ENCODE measurements at regions not wholly inside any gene's neighbourhood (a gene's known extent, or its start where the extent isn't known, plus 50 kb on each side); places are given as distances from the start of the nearest gene placed in this dataset.
"Not testable (repeated sequence)": the region's sequence is repeated elsewhere in the genome, so short reads cannot be mapped to it uniquely, and the experiment has no call there.

DNA sequence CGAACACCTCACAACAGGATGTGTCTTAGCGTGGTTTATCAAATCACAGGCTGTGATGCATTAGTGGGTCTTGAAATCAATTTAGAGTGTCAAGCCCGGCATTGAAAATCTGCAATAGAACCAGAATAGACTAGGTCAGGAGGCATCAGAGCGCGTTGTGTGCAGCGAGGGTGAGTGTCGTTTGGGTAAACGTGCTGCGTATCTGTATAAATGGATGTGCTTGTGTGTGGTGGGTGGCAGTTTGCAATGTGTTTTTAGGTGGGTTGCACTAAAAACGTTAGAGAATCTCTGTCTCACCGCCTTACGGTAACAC, 121.0 kb upstream of the SULF2 start:
- intact Hi-C loops (cut with DNase I; ENCODE audit: low total_unique reads) = no loop called here
- TF ChIP-seq, protein P1, sequence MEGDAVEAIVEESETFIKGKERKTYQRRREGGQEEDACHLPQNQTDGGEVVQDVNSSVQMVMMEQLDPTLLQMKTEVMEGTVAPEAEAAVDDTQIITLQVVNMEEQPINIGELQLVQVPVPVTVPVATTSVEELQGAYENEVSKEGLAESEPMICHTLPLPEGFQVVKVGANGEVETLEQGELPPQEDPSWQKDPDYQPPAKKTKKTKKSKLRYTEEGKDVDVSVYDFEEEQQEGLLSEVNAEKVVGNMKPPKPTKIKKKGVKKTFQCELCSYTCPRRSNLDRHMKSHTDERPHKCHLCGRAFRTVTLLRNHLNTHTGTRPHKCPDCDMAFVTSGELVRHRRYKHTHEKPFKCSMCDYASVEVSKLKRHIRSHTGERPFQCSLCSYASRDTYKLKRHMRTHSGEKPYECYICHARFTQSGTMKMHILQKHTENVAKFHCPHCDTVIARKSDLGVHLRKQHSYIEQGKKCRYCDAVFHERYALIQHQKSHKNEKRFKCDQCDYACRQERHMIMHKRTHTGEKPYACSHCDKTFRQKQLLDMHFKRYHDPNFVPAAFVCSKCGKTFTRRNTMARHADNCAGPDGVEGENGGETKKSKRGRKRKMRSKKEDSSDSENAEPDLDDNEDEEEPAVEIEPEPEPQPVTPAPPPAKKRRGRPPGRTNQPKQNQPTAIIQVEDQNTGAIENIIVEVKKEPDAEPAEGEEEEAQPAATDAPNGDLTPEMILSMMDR (IDR thresholded peaks at IDR 0.05) = no peak
- no peak for TF ChIP-seq POLR2A (IDR thresholded peaks at IDR 0.05)

GRCh38 chr20:47905628-47906347, 120.5 kb upstream of the SULF2 start:
- TF ChIP-seq, protein P1 (IDR thresholded peaks at IDR 0.05) = no peak
- TF ChIP-seq POLR2A (IDR thresholded peaks at IDR 0.05) = no peak
- no peaks in the 10 kb centered on the region for H3K27me3 ChIP-seq
- intact Hi-C loops (cut with DNase I; ENCODE audit: low total_unique reads) = no loop called here
- no peaks in the 10 kb centered on the region for H3K9me3 ChIP-seq
- no peak overlapping the region for H3K4me3 ChIP-seq
- H3K36me3 ChIP-seq = no peaks in the 10 kb centered on the region
- DNase-seq = no peak
- no peak overlapping the region for H3K27ac ChIP-seq
- H3K4me1 ChIP-seq = no peaks in the 10 kb centered on the region

More for the DNA sequence above, 121.0 kb upstream of the SULF2 start:
- H3K27ac ChIP-seq = no peak overlapping the region
- H3K4me1 ChIP-seq = no peaks in the 10 kb centered on the region
- no peaks in the 10 kb centered on the region for H3K9me3 ChIP-seq
- H3K4me3 ChIP-seq = no peak overlapping the region
- DNase-seq = no peak
- H3K36me3 ChIP-seq = no peaks in the 10 kb centered on the region
- no peaks in the 10 kb centered on the region for H3K27me3 ChIP-seq

- H3K36me3 ChIP-seq; H3K4me1 ChIP-seq; H3K27me3 ChIP-seq; intact Hi-C loops (cut with DNase I; ENCODE audit: low total_unique reads); H3K9me3 ChIP-seq; H3K27ac ChIP-seq; H3K4me3 ChIP-seq; DNase-seq: not testable (repeated sequence)
Measured at GRCh38 chr20:47903009-47903408, 117.7 kb upstream of the SULF2 start.

- not testable (repeated sequence) for H3K27ac ChIP-seq, H3K36me3 ChIP-seq, H3K4me1 ChIP-seq, DNase-seq, H3K9me3 ChIP-seq, H3K27me3 ChIP-seq, H3K4me3 ChIP-seq
- intact Hi-C loops (cut with DNase I; ENCODE audit: low total_unique reads) = loop anchor here (10.0 kb wide), 2 partner anchors 75 to 615 kb away; no protein-coding TSS in a partner anchor
Measured at GRCh38 chr20:47899313-47899712, 114.0 kb upstream of the SULF2 start.

- intact Hi-C loops (cut with DNase I; ENCODE audit: low total_unique reads) = loop anchor here (10.0 kb wide), 2 partner anchors 73 to 617 kb away; no protein-coding TSS in a partner anchor
- Histone ChIP-seq H3K27ac (no peak overlapping the region), H3K36me3 (no peaks in the 10 kb centered on the region), H3K9me3 (no peaks in the 10 kb centered on the region), H3K27me3 (no peaks in the 10 kb centered on the region), H3K4me3 (no peak overlapping the region), H3K4me1 (no peaks in the 10 kb centered on the region)
- DNase-seq = no peak
- TF ChIP-seq POLR2A (IDR thresholded peaks at IDR 0.05) = no peak
- TF ChIP-seq, protein P1 (IDR thresholded peaks at IDR 0.05) = no peak
Measured at GRCh38 chr20:47897461-47897860, 112.2 kb upstream of the SULF2 start.

GRCh38 chr20:47892681-47893080, 107.4 kb upstream of the SULF2 start:
- not testable (repeated sequence) for H3K4me3 ChIP-seq, H3K9me3 ChIP-seq, H3K27me3 ChIP-seq, H3K4me1 ChIP-seq, H3K36me3 ChIP-seq, H3K27ac ChIP-seq, DNase-seq
- intact Hi-C loops (cut with DNase I; ENCODE audit: low total_unique reads) = loop anchor here (10.0 kb wide), 2 partner anchors 68 to 622 kb away; no protein-coding TSS in a partner anchor

- intact Hi-C loops (cut with DNase I; ENCODE audit: low total_unique reads) = loop anchor here (10.0 kb wide), 2 partner anchors 66 to 624 kb away; no protein-coding TSS in a partner anchor
- H3K4me1 ChIP-seq, H3K27me3 ChIP-seq, H3K4me3 ChIP-seq, H3K9me3 ChIP-seq, H3K27ac ChIP-seq, DNase-seq, H3K36me3 ChIP-seq: not testable (repeated sequence)
Measured at GRCh38 chr20:47890708-47891107, 105.4 kb upstream of the SULF2 start.

GRCh38 chr20:47889751-47890150, 104.5 kb upstream of the SULF2 start:
- intact Hi-C loops (cut with DNase I; ENCODE audit: low total_unique reads) = loop anchor here (10.0 kb wide), 2 partner anchors 65 to 625 kb away; no protein-coding TSS in a partner anchor
- H3K4me3 ChIP-seq, H3K36me3 ChIP-seq, H3K27me3 ChIP-seq, DNase-seq, H3K27ac ChIP-seq, H3K9me3 ChIP-seq, H3K4me1 ChIP-seq: not testable (repeated sequence)
